ENCODE measurements at regions not wholly inside any gene's neighbourhood (a gene's known extent, or its start where the extent isn't known, plus 50 kb on each side); places are given as distances from the start of the nearest gene placed in this dataset.

- H3K36me3 Mint-ChIP-seq = no peaks in the 10 kb centered on the region
- no peaks in the 10 kb centered on the region for H3K27me3 Mint-ChIP-seq
- H3K9me3 Mint-ChIP-seq = peaks cover 5% of the 10 kb centered on the region
- CTCF ChIA-PET = no interaction called here
- DNase-seq = no peak
- H3K4me1 Mint-ChIP-seq = no peaks in the 10 kb centered on the region
- H3K27ac Mint-ChIP-seq = no peak overlapping the region
- H3K4me3 Mint-ChIP-seq = no peak overlapping the region
Measured at GRCh38 chr10:108490944-108491343, 1326.4 kb upstream of the SORCS1 start.

- Mint-ChIP-seq H3K27me3 (no peaks in the 10 kb centered on the region), H3K36me3 (no peaks in the 10 kb centered on the region), H3K4me1 (no peaks in the 10 kb centered on the region), H3K4me3 (no peak overlapping the region), H3K9me3 (peaks cover 13% of the 10 kb centered on the region), H3K27ac (no peak overlapping the region)
- no peak for DNase-seq
- CTCF ChIA-PET = no interaction called here
Measured at GRCh38 chr10:108471420-108471819, 1306.9 kb upstream of the SORCS1 start.

- H3K36me3 Mint-ChIP-seq = no peaks in the 10 kb centered on the region
- CTCF ChIA-PET = no interaction called here
- no peak for DNase-seq
- H3K27me3 Mint-ChIP-seq = peaks cover 5% of the 10 kb centered on the region
- H3K4me3 Mint-ChIP-seq = no peak overlapping the region
- no peak overlapping the region for H3K27ac Mint-ChIP-seq
- no peaks in the 10 kb centered on the region for H3K4me1 Mint-ChIP-seq
- H3K9me3 Mint-ChIP-seq = peaks cover 12% of the 10 kb centered on the region
Measured at GRCh38 chr10:108469940-108470339, 1305.4 kb upstream of the SORCS1 start.

GRCh38 chr10:108465871-108466641, 1301.5 kb upstream of the SORCS1 start:
- no peak for DNase-seq
- H3K27ac Mint-ChIP-seq = no peak overlapping the region

GRCh38 chr10:108462005-108462404, 1297.5 kb upstream of the SORCS1 start:
- H3K27ac Mint-ChIP-seq = no peak overlapping the region
- no peaks in the 10 kb centered on the region for H3K36me3 Mint-ChIP-seq
- no peak for DNase-seq
- CTCF ChIA-PET = no interaction called here
- H3K27me3 Mint-ChIP-seq = peaks cover 5% of the 10 kb centered on the region
- no peaks in the 10 kb centered on the region for H3K4me1 Mint-ChIP-seq
- H3K9me3 Mint-ChIP-seq = no peaks in the 10 kb centered on the region
- no peak overlapping the region for H3K4me3 Mint-ChIP-seq

More at GRCh38 chr10:108465871-108466641, 1301.5 kb upstream of the SORCS1 start:
- Mint-ChIP-seq H3K4me1 (no peaks in the 10 kb centered on the region), H3K4me3 (no peak overlapping the region), H3K36me3 (no peaks in the 10 kb centered on the region), H3K27me3 (peaks cover 5% of the 10 kb centered on the region), H3K9me3 (peaks cover 4% of the 10 kb centered on the region)
- CTCF ChIA-PET = no interaction called here

- Mint-ChIP-seq H3K36me3 (no peaks in the 10 kb centered on the region), H3K4me3 (no peak overlapping the region), H3K9me3 (peaks cover 10% of the 10 kb centered on the region), H3K27me3 (no peaks in the 10 kb centered on the region), H3K4me1 (no peaks in the 10 kb centered on the region), H3K27ac (no peak overlapping the region)
- DNase-seq = no peak
- CTCF ChIA-PET = no interaction called here
Measured at GRCh38 chr10:108454793-108455192, 1290.3 kb upstream of the SORCS1 start.

GRCh38 chr10:108454224-108454623, 1289.7 kb upstream of the SORCS1 start:
- Mint-ChIP-seq H3K27ac (no peak overlapping the region), H3K9me3 (peaks cover 14% of the 10 kb centered on the region), H3K4me1 (no peaks in the 10 kb centered on the region), H3K27me3 (no peaks in the 10 kb centered on the region), H3K36me3 (no peaks in the 10 kb centered on the region), H3K4me3 (no peak overlapping the region)
- DNase-seq = no peak
- CTCF ChIA-PET = no interaction called here

GRCh38 chr10:108453166-108453565, 1288.7 kb upstream of the SORCS1 start:
- CTCF ChIA-PET = no interaction called here
- Mint-ChIP-seq H3K4me3 (no peak overlapping the region), H3K9me3 (peaks cover 14% of the 10 kb centered on the region), H3K4me1 (no peaks in the 10 kb centered on the region), H3K27me3 (no peaks in the 10 kb centered on the region), H3K27ac (no peak overlapping the region), H3K36me3 (no peaks in the 10 kb centered on the region)
- no peak for DNase-seq

- Mint-ChIP-seq H3K27me3 (no peaks in the 10 kb centered on the region), H3K9me3 (peaks cover 14% of the 10 kb centered on the region), H3K27ac (no peak overlapping the region), H3K36me3 (no peaks in the 10 kb centered on the region), H3K4me3 (no peak overlapping the region), H3K4me1 (no peaks in the 10 kb centered on the region)
- CTCF ChIA-PET = no interaction called here
- no peak for DNase-seq
Measured at GRCh38 chr10:108452533-108452932, 1288.0 kb upstream of the SORCS1 start.

GRCh38 chr10:108450280-108450679, 1285.8 kb upstream of the SORCS1 start:
- no peak overlapping the region for H3K27ac Mint-ChIP-seq
- H3K4me3 Mint-ChIP-seq = no peak overlapping the region
- no peak for DNase-seq
- H3K36me3 Mint-ChIP-seq = no peaks in the 10 kb centered on the region
- peaks cover 8% of the 10 kb centered on the region for H3K9me3 Mint-ChIP-seq
- no peaks in the 10 kb centered on the region for H3K4me1 Mint-ChIP-seq
- no peaks in the 10 kb centered on the region for H3K27me3 Mint-ChIP-seq
- CTCF ChIA-PET = no interaction called here

GRCh38 chr10:108445746-108446145, 1281.2 kb upstream of the SORCS1 start:
- no peak overlapping the region for H3K27ac Mint-ChIP-seq
- DNase-seq = no peak
- H3K36me3 Mint-ChIP-seq = no peaks in the 10 kb centered on the region
- H3K9me3 Mint-ChIP-seq = peaks cover 8% of the 10 kb centered on the region
- H3K27me3 Mint-ChIP-seq = no peaks in the 10 kb centered on the region
- no peaks in the 10 kb centered on the region for H3K4me1 Mint-ChIP-seq
- no peak overlapping the region for H3K4me3 Mint-ChIP-seq
- CTCF ChIA-PET = no interaction called here

GRCh38 chr10:108443636-108444035, 1279.1 kb upstream of the SORCS1 start:
- H3K4me1 Mint-ChIP-seq = no peaks in the 10 kb centered on the region
- no peak for DNase-seq
- H3K9me3 Mint-ChIP-seq = peaks cover 3% of the 10 kb centered on the region
- no peak overlapping the region for H3K4me3 Mint-ChIP-seq
- H3K36me3 Mint-ChIP-seq = no peaks in the 10 kb centered on the region
- H3K27ac Mint-ChIP-seq = no peak overlapping the region
- no peaks in the 10 kb centered on the region for H3K27me3 Mint-ChIP-seq
- CTCF ChIA-PET = no interaction called here

GRCh38 chr10:108439397-108439796, 1274.9 kb upstream of the SORCS1 start:
- Mint-ChIP-seq H3K9me3 (peaks cover 5% of the 10 kb centered on the region), H3K36me3 (no peaks in the 10 kb centered on the region), H3K4me1 (no peaks in the 10 kb centered on the region), H3K27me3 (no peaks in the 10 kb centered on the region), H3K4me3 (no peak overlapping the region), H3K27ac (no peak overlapping the region)
- no peak for DNase-seq
- CTCF ChIA-PET = no interaction called here

GRCh38 chr10:108436096-108436495, 1271.6 kb upstream of the SORCS1 start:
- H3K36me3 Mint-ChIP-seq = no peaks in the 10 kb centered on the region
- CTCF ChIA-PET = no interaction called here
- DNase-seq = no peak
- peaks cover 9% of the 10 kb centered on the region for H3K9me3 Mint-ChIP-seq
- H3K27me3 Mint-ChIP-seq = no peaks in the 10 kb centered on the region
- H3K4me1 Mint-ChIP-seq = no peaks in the 10 kb centered on the region
- H3K27ac Mint-ChIP-seq = no peak overlapping the region
- no peak overlapping the region for H3K4me3 Mint-ChIP-seq

- DNase-seq = no peak
- Mint-ChIP-seq H3K4me1 (no peaks in the 10 kb centered on the region), H3K4me3 (no peak overlapping the region), H3K9me3 (peaks cover 14% of the 10 kb centered on the region), H3K27me3 (no peaks in the 10 kb centered on the region), H3K27ac (no peak overlapping the region), H3K36me3 (no peaks in the 10 kb centered on the region)
- CTCF ChIA-PET = no interaction called here
Measured at GRCh38 chr10:108434559-108435252, 1270.2 kb upstream of the SORCS1 start.
